BLaER1 treated with 17β-estradiol and CSF1 and Interleukin-3, amounts not matched to agents 10 nM and 100 nM (cell line): ENCODE measurements at regions not wholly inside any gene's neighbourhood (a gene's known extent, or its start where the extent isn't known, plus 50 kb on each side); places are given as distances from the start of the nearest gene placed in this dataset.

Source experiments
- H3K27ac ChIP-seq, 11 experiments: shearing (Covaris generic); formaldehyde crosslinking; 2 replicates each; pipeline ENCODE4 v1.8.1; 2022
- H3K27me3 ChIP-seq, 11 experiments: shearing (Covaris generic); formaldehyde crosslinking; 2 replicates each; pipeline ENCODE4 v1.8.1; 2022
- H3K36me3 ChIP-seq, 11 experiments: shearing (Covaris generic); formaldehyde crosslinking; 2 replicates each; pipeline ENCODE4 v1.8.1; 2022
- H3K4me1 ChIP-seq, 10 experiments: shearing (Covaris generic); formaldehyde crosslinking; 2 replicates each; pipeline ENCODE4 v1.8.1; 2022
- H3K4me2 ChIP-seq, 11 experiments: shearing (Covaris generic); formaldehyde crosslinking; 2 replicates each; pipeline ENCODE4 v1.8.1; 2022
- H3K4me3 ChIP-seq, 10 experiments: shearing (Covaris generic); formaldehyde crosslinking; 2 replicates each; pipeline ENCODE4 v1.8.1; 2022
- H3K9ac ChIP-seq, 11 experiments: shearing (Covaris generic); formaldehyde crosslinking; 2 replicates each; pipeline ENCODE4 v1.8.1; 2022
- H3K9me3 ChIP-seq, 11 experiments: shearing (Covaris generic); formaldehyde crosslinking; replicated peaks in 1 of 11; 2 replicates each; pipeline ENCODE4 v1.8.1; 2022
- H4K20me1 ChIP-seq, 11 experiments: shearing (Covaris generic); formaldehyde crosslinking; 2 replicates each; pipeline ENCODE4 v1.8.1; 2022
- Cebpa-rat ChIP-seq, 11 experiments: shearing (Covaris generic); IDR thresholded peaks; 2 replicates each; pipeline ENCODE4 v1.8.1; 2022

- TF ChIP-seq Cebpa-rat (IDR thresholded peaks at IDR 0.05), result no peak
Observed at GRCh38 chr21:38953516-38953915, 147.8 kb downstream of the ETS2 start.

GRCh38 chr21:38952890-38953289 lies 147.2 kb downstream of the ETS2 start:
- Histone ChIP-seq H3K4me2 (no peak overlapping the region), H3K9ac (no peak overlapping the region), H3K9me3 (peaks cover 6 to 29% (median 15%) of the 10 kb centered on the region in 11 experiments; a peak in 20 of 22 replicates), H3K36me3 (no peaks in the 10 kb centered on the region), H4K20me1 (no peaks in the 10 kb centered on the region), H3K27ac (no peak overlapping the region), H3K4me3 (no peak overlapping the region), H3K4me1 (peaks cover 0 to 19% (median 2%) of the 10 kb centered on the region in 10 experiments; a peak in 7 of 20 replicates), H3K27me3 (no peaks in the 10 kb centered on the region)
- TF ChIP-seq Cebpa-rat (IDR thresholded peaks at IDR 0.05), result no peak

More at GRCh38 chr21:38953516-38953915, 147.8 kb downstream of the ETS2 start:
- H3K4me3 ChIP-seq, result no peak overlapping the region
- H3K4me2 ChIP-seq, result no peak overlapping the region
- no peak overlapping the region for H3K27ac ChIP-seq
- H3K9ac ChIP-seq, result no peak overlapping the region
- no peaks in the 10 kb centered on the region for H3K27me3 ChIP-seq
- no peaks in the 10 kb centered on the region for H4K20me1 ChIP-seq
- H3K36me3 ChIP-seq, result no peaks in the 10 kb centered on the region
- H3K4me1 ChIP-seq, result peaks cover 0 to 23% (median 2%) of the 10 kb centered on the region in 10 experiments; a peak in 7 of 20 replicates
- peaks cover 6 to 29% (median 16%) of the 10 kb centered on the region in 11 experiments; a peak in 20 of 22 replicates for H3K9me3 ChIP-seq

DNA sequence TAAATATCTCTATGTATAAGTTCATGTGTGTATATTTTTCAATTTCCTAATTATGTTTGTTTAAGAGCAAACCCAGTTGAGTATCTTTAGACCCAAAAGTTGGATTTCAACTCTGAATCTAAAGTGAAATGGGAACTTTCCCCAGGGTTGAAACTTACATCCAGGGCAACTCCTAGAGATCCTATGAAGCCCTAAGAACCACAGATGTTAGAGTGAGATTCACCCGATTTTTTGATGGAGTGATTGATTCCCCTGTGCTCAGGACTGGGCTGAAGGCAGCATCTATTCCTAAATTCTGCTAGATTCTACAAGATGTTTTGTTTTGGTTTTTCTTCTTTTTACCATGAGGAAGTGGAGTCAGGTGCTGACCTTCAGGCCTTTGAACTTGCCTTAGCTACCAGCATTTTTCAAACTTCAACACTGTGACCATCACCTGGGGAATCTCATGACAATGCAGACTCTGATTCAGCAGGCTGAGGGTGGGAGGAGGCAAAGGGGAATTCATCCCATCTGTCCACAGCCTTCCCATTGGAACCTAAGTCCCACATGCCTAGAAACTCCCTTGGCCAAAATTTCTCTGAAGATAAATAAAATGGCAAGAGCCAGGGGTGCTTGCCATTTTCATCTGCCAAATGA lies 145.5 kb downstream of the ETS2 start:
- no peak for TF ChIP-seq Cebpa-rat (IDR thresholded peaks at IDR 0.05)
- no peaks in the 10 kb centered on the region for H3K27me3 ChIP-seq
- H3K36me3 ChIP-seq, result no peaks in the 10 kb centered on the region
- H3K27ac ChIP-seq, result no peak overlapping the region
- H3K9ac ChIP-seq, result no peak overlapping the region
- H4K20me1 ChIP-seq, result no peaks in the 10 kb centered on the region
- no peak overlapping the region for H3K4me2 ChIP-seq
- H3K4me1 ChIP-seq, result peaks cover 0 to 6% (median 0%) of the 10 kb centered on the region in 10 experiments; a peak in 3 of 20 replicates
- no peak overlapping the region for H3K4me3 ChIP-seq
- H3K9me3 ChIP-seq, result peaks cover 6 to 29% (median 17%) of the 10 kb centered on the region in 11 experiments; a peak in 20 of 22 replicates

- no peaks in the 10 kb centered on the region for H3K27me3 ChIP-seq
- H4K20me1 ChIP-seq, result no peaks in the 10 kb centered on the region
- no peak overlapping the region for H3K27ac ChIP-seq
- H3K4me3 ChIP-seq, result no peak overlapping the region
- H3K4me2 ChIP-seq, result no peak overlapping the region
- no peak overlapping the region for H3K9ac ChIP-seq
- H3K4me1 ChIP-seq, result peaks cover 0 to 6% (median 0%) of the 10 kb centered on the region in 10 experiments; a peak in 1 of 20 replicates
- no peaks in the 10 kb centered on the region for H3K36me3 ChIP-seq
- peaks cover 6 to 29% (median 17%) of the 10 kb centered on the region in 11 experiments; a peak in 20 of 22 replicates for H3K9me3 ChIP-seq
- no peak for TF ChIP-seq Cebpa-rat (IDR thresholded peaks at IDR 0.05)
Observed at GRCh38 chr21:38950435-38951094, 144.8 kb downstream of the ETS2 start.

- no peak overlapping the region for H3K4me2 ChIP-seq
- H3K27me3 ChIP-seq, result no peaks in the 10 kb centered on the region
- no peak overlapping the region for H3K4me3 ChIP-seq
- TF ChIP-seq Cebpa-rat (IDR thresholded peaks at IDR 0.05), result no peak
- H3K27ac ChIP-seq, result no peak overlapping the region
- no peaks in the 10 kb centered on the region for H3K4me1 ChIP-seq
- peaks cover 6 to 36% (median 18%) of the 10 kb centered on the region in 11 experiments; a peak in 21 of 22 replicates for H3K9me3 ChIP-seq
- no peak overlapping the region for H3K9ac ChIP-seq
- no peaks in the 10 kb centered on the region for H4K20me1 ChIP-seq
- H3K36me3 ChIP-seq, result no peaks in the 10 kb centered on the region
Observed at GRCh38 chr21:38949070-38949380, 143.3 kb downstream of the ETS2 start.

GRCh38 chr21:38948377-38949069 lies 142.8 kb downstream of the ETS2 start:
- Histone ChIP-seq H4K20me1 (no peaks in the 10 kb centered on the region), H3K27ac (no peak overlapping the region), H3K4me3 (no peak overlapping the region), H3K4me1 (no peaks in the 10 kb centered on the region), H3K27me3 (no peaks in the 10 kb centered on the region), H3K9me3 (peaks cover 9 to 41% (median 19%) of the 10 kb centered on the region in 11 experiments; a peak in 21 of 22 replicates), H3K9ac (no peak overlapping the region), H3K4me2 (no peak overlapping the region), H3K36me3 (no peaks in the 10 kb centered on the region)
- TF ChIP-seq Cebpa-rat (IDR thresholded peaks at IDR 0.05), result no peak

- H3K4me1 ChIP-seq, result no peaks in the 10 kb centered on the region
- no peak for TF ChIP-seq Cebpa-rat (IDR thresholded peaks at IDR 0.05)
- no peaks in the 10 kb centered on the region for H4K20me1 ChIP-seq
- H3K27ac ChIP-seq, result no peak overlapping the region
- no peaks in the 10 kb centered on the region for H3K27me3 ChIP-seq
- peaks cover 18 to 56% (median 30%) of the 10 kb centered on the region in 11 experiments for H3K9me3 ChIP-seq
- H3K36me3 ChIP-seq, result no peaks in the 10 kb centered on the region
- no peak overlapping the region for H3K4me3 ChIP-seq
- H3K9ac ChIP-seq, result no peak overlapping the region
- H3K4me2 ChIP-seq, result no peak overlapping the region
Observed at GRCh38 chr21:38945545-38946245, 140.0 kb downstream of the ETS2 start.

- no peaks in the 10 kb centered on the region for H3K27me3 ChIP-seq
- no peak overlapping the region for H3K4me2 ChIP-seq
- H3K4me3 ChIP-seq, result no peak overlapping the region
Observed at GRCh38 chr21:38944903-38945302, 139.2 kb downstream of the ETS2 start.

DNA sequence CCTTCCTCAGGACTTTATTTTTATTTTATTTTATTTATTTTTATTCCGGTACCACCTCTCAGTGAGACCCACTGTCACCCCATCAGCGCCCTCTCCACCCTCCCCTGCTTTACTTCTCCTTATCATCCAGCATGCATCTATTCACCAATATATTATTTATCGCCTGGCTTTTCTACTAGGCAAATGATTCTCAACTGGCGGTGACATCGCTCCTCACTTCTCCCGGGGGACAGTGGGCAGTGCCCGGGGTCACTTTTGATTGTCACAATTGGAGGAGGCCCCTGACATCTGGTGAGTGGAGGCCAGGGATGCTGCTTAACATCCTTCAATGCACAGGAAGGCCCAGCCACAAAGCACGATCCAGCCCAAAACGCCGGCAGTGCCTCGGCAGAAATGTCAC lies 138.7 kb downstream of the ETS2 start:
- no peak overlapping the region for H3K9ac ChIP-seq
- no peaks in the 10 kb centered on the region for H3K4me1 ChIP-seq
- no peak overlapping the region for H3K27ac ChIP-seq
- no peaks in the 10 kb centered on the region for H3K36me3 ChIP-seq
- no peak overlapping the region for H3K4me3 ChIP-seq
- no peak overlapping the region for H3K4me2 ChIP-seq
- H4K20me1 ChIP-seq, result no peaks in the 10 kb centered on the region
- TF ChIP-seq Cebpa-rat (IDR thresholded peaks at IDR 0.05), result no peak
- peaks cover 7 to 46% (median 18%) of the 10 kb centered on the region in 11 experiments; a peak in 17 of 22 replicates for H3K9me3 ChIP-seq
- no peaks in the 10 kb centered on the region for H3K27me3 ChIP-seq

More at GRCh38 chr21:38944903-38945302, 139.2 kb downstream of the ETS2 start:
- TF ChIP-seq Cebpa-rat (IDR thresholded peaks at IDR 0.05), result no peak
- Histone ChIP-seq H3K9ac (no peak overlapping the region), H3K4me1 (no peaks in the 10 kb centered on the region), H4K20me1 (no peaks in the 10 kb centered on the region), H3K9me3 (peaks cover 10 to 51% (median 22%) of the 10 kb centered on the region in 11 experiments; a peak in 21 of 22 replicates), H3K36me3 (no peaks in the 10 kb centered on the region), H3K27ac (no peak overlapping the region)
